NCI-H524 treated with DMSO at 0.1 percent for 48 hours (cell line): ENCODE measurements at regions not wholly inside any gene's neighbourhood (a gene's known extent, or its start where the extent isn't known, plus 50 kb on each side); places are given as distances from the start of the nearest gene placed in this dataset.
"Not testable (repeated sequence)": the region's sequence is repeated elsewhere in the genome, so short reads cannot be mapped to it uniquely, and the experiment has no call there.

ENCODE experiments used
- DNase-seq: peaks from one replicate; lab custom pipeline; 2025; lab: John Stamatoyannopoulos, UW

- no peak for DNase-seq
Measured at GRCh38 chr6:157727629-157728182, 95.3 kb upstream of the SNX9 start.

DNA sequence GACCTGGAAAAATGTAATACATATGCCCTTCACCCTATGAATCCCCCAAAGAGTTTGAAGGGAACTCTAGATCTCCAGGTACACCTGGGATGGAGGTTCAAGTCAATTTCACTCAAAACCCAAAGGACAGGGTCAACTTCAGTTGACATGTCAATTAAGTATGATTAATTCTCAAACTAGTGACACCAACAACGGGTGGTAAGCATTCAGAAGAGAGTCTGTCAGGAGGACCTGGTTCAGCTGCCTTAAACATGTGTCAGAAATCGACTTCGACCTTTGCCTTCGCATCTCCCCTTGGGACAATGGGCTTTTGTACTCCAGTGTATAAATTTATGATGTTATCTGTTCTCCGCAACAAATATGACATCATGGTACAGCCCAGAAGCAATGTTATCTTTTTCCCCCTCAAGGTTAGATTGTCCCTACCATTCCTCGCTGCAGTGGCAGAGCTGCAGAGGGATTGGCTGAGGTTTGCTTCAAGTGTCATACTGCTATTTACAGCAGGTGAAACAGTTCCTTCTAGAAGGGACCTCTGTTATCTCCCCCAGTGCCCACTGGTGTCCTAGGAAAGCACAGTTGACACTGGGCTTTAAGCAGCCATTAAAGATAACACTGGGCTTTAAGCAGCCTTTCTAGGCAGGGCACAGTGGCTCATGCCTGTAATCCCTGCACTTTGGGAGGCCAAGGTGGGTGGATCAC, 94.7 kb upstream of the SNX9 start:
- DNase-seq = no peak

DNA sequence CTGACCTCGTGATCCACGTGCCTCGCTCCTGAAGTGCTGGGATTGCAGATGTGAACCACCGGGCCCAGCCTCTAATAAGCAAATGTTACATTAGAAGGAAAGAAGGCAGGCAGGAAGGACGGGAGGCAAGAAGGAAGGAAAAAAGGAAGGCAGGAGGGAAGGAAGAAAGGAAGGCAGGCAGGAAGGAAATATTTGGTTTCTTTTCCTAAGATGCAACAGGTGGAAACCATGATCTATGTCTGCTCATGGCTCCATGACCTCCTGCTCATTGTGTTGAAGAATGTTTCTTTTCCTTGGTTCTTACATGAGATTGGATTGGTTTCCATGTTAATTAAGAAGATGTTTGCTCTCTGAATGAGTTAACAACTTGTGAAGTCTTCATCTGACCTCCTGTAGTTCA, 91.8 kb upstream of the SNX9 start:
- DNase-seq = no peak

DNA sequence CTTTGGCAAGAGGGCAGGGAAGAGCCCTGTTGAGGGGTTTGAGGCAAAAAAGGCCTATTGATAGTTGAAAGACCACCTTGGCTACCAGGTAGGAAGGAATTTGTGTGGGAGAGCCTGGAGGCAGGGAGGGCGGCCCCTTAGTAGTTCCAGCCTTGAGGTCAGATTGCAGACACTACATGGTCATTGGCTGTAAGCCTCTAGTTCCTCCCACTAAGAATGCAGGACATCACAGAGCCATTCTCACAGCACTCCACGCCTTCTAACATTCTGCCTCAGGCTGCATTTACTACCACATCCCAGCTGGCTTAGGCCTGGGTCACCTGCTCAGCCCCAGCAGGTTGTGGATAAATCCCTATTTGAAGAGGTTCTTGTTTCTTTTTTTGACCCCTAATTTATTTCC, 91.0 kb upstream of the SNX9 start:
- no peak for DNase-seq

DNA sequence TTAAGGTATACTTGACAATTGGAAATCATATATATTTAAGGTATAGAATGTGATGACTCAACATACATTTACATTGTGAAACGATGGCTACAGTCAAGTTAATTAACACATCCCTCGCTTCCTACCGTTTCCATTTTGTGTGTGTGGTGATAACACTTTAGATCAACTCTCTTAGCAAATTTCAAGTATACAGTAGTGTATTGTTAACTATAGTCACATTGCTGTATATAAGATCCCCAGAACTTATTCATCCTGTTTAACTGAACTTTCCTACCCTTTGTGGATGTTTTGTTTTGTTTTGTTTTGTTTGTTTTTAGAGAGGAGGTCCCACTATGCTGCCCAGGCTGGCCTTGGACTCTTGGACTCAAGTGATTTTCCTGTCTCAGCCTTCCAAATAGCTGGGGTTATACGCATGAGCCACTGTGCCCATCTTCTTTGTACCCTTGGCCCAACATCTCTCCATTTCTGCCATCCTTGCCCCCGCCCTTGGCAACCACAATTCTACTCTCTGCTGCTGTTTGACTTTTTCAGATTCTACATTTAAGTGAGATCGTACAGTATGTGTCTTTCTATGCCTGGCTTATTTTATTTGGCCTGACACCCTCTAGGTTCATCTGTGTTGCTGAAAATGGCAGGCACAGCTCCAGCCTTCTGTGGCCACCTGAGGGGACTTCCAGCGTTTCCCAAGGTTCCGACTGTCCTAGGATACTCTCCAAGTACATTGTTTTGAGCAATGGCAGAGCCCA, 90.5 kb upstream of the SNX9 start:
- no peak for DNase-seq

- DNase-seq = not testable (repeated sequence)
Measured at GRCh38 chr6:157736555-157736954, 86.5 kb upstream of the SNX9 start.

GRCh38 chr6:157741321-157741947, 81.6 kb upstream of the SNX9 start:
- DNase-seq = no peak

- DNase-seq = no peak
Measured at GRCh38 chr6:157741948-157742556, 81.0 kb upstream of the SNX9 start.

DNA sequence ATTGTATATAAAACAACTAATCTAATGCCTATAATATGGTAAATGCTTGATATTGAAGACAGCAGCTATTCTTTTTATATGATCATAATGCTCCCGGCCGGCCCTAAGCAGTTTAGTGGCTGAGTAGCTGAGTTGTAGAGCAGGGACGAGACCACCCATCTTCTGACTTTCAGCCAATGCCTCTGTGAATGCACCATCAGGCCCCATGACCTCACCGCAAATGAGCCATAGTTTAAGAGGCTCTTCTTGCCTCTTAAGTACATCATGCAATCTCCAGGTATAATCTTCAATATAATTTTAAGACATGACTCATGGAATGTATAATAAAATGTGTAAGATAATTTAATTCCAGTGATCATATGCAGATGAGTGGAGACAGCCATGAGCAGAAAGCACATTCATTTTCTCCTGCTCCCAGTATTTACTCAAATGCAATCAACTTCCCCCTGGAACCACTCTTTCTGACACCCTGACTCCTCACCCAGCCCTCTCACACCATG, 78.9 kb upstream of the SNX9 start:
- DNase-seq = no peak

- DNase-seq = no peak
Measured at GRCh38 chr6:157746897-157747296, 76.1 kb upstream of the SNX9 start.

DNA sequence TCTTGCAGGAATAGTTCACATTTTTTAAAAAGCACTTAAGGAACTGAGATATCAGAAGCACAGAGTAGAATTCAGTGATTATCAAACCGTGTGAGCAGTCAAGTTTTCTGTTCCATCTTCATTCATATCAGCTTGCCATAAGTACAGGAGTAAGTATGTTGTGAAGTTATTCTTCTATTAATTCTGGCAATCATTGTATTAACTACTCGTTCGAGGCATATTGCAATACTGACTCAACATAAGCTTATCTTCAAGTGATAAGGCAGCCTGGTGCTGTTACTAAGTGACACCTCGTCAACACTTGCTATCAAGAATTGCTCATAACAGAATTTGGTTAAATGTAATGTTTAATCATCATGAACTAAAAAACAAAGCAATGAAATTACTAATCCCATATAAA, 75.7 kb upstream of the SNX9 start:
- DNase-seq = no peak

DNA sequence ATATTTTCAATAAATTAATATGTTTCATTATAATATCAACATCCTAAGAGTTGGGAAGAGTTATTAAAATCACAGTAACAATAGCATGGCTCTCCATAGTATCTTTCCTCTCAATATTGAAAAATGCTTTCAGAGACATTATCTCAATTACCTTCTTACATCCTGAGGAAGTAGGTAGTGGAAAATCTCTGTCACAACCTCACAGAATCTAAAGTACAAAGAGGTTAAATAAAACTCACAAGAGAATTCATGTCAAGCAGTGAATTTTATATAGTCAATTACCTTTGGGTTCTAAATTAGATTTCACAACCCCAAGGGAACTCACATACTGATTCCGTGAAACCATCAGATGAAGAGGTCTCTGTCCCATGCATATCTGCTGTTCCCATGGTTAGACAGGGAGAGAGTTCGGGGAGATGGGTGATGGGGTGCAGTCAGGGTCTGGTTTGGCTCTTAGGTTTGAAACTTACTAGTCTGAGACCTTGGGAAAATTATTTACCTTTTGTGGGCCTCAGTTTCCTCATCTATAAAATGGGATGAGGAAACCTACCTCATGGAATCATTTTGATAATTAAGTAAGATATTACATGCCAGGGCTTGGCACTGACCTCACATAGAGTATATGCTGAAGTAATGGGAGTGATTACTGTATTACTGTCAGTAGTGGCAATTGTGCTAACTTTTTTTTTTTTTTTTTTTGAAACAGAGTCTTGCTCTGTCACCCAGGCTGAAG, 74.0 kb upstream of the SNX9 start:
- no peak for DNase-seq

GRCh38 chr6:157750973-157751372, 72.1 kb upstream of the SNX9 start:
- DNase-seq = not testable (repeated sequence)

DNA sequence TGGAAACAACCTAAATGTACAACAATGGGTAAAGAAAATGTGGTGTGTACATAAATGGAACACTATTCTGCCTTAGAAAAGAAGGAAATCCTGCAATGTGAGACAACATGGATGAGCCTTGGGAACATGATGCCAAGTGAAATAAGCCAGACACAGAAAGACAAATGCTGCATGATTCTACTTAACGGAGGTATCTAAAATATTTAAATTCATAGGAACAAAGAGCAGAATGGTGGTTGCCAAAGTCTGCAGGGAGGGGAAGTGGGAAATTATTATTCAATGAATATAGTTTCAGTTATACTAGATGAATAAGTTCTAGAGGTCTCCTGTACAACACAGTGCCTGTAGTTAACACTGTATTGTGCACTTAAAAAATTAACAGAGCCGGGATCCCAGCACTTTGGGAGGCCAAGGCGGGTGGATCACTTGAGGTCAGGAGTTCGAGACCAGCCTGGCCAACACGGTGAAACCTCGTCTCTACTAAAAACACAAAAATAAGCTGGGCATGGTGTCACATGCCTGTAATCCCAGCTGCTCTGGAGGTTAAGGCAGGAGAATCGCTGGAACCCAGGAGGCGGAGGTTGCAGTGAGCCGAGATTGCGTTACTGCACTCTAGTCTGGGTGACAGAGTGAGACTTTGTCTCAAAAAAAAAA, 71.4 kb upstream of the SNX9 start:
- no peak for DNase-seq

DNA sequence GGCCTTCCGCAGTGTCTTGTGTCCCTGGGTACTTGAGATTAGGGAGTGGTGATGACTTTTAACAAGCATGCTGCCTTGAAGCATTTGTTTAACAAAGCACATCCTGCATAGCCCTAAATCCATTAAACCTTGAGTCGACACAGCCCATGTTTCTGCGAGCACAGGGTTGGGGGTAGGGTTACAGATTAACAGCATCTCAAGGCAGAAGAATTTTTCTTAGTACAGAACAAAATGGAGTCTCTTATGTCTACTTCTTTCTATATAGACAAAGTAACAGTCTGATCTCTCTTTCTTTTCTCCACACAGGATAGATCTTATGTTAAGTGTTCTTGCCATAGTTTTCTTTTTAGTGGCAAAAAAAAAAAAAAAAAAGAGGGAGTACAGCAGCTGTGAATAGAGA, 70.2 kb upstream of the SNX9 start:
- DNase-seq = not testable (repeated sequence)

DNA sequence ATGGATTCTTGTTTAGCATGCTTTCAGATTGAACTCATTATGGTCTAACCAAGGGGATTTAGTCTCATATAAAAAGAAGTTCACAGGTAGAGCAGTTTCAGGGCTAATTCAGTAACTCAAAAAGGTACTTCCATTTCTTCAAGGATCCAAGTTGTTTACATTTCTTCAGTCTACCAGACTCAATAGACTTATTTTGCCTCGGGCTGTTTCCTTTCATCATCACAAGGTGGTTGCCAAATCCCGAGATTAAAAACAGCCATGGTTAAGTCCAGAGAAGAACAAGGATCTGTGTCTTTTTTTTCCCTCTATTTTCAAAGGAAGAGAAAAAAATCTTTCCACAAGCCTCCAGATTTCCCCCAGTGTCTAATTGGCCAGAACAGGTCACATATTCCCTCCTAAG, 69.8 kb upstream of the SNX9 start:
- no peak for DNase-seq

- DNase-seq = not testable (repeated sequence)
Measured at GRCh38 chr6:157753801-157754200, 69.2 kb upstream of the SNX9 start.

GRCh38 chr6:157754351-157754750, 68.7 kb upstream of the SNX9 start:
- no peak for DNase-seq

DNA sequence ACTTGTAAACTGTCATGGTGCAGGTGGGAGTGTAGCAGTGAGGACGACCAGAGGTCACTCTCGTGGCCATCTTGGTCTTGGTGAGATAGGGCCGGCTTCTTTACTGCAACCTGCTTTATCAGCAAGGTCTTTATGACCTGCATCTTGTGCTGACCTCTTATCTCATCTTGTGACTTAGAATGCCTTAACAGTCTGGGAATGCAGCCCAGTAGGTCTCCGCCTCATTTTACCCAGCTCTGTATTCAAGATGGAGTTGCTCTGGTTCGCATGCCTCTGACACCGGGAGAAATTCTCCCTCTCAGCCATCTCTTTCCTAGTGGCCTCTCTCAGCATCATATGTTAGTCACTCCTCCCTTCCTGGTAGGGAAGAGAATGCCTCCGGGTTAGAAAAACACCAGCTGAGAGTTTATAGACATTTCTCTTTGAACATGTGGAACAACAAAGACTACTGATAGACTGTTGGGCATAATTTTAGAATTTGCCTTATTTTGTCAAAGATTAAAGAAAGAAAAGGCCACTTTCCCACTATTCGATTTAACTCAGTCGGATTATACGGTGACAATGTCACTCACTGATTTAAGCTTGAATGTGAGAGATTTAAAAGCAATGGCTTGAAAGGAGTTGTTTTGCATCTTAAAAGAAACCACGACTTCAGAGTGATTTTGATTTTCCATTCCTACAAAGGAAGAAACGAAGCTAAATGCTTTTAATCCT, 67.9 kb upstream of the SNX9 start:
- no peak for DNase-seq

DNA sequence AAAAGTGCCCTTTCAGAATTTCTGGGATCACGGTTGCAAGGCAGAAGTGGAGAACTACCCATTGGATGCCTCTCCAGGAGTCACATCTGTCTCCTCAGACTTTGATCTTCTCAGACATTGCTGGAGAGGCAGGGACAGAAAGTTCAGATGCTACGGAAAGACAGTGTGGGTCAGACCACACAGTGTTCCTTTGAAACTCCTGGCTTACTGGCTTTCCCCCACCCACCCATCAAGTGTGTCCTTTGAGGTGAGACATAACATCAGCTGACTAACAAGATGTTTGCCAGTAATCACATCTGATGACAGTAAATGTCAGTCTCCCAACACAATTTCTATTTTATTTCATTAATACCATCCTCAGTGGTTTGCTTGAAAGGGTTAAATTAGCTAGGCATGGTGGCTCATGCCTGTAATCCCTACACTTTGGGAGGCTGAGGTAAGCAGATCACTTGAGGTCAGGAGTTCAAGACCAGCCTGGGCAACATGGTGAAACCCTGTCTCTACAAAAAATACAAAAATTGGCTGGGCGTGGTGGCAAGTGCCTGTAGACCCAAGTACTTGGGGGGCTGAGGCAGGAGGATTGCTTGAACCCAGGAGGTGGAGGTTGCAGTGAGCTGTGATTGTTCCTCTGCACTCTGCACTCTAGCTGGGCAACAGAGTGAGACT, 67.2 kb upstream of the SNX9 start:
- no peak for DNase-seq
